SK-MEL-5 (cell line): ENCODE measurements at regions not wholly inside any gene's neighbourhood (a gene's known extent, or its start where the extent isn't known, plus 50 kb on each side); places are given as distances from the start of the nearest gene placed in this dataset.

ENCODE experiments used
- DNase-seq: peaks from one replicate; pipeline ENCODE4 v3.0.0-alpha.2; 2016; ENCODE audit warnings: low read depth, low spot score
- in situ Hi-C: cut with HindIII; loops from 2 replicates; pipeline ENCODE4 v1.10.0; 2016; ENCODE audit warnings: low sequenced_read_pairs, high pct_unique_total_duplicates, low pct_unique_long_range_greater_than_20kb

GRCh38 chr15:39491115-39491885 lies 89.6 kb upstream of the THBS1 start:
- in situ Hi-C loops: no loop called here
- DNase-seq: no peak

GRCh38 chr15:39491886-39492490 lies 88.9 kb upstream of the THBS1 start:
- DNase-seq: no peak
- in situ Hi-C loops: no loop called here

- in situ Hi-C loops: no loop called here
- no peak for DNase-seq
Measured at GRCh38 chr15:39493424-39494067, 87.3 kb upstream of the THBS1 start.

- in situ Hi-C loops: no loop called here
- no peak for DNase-seq
Measured at GRCh38 chr15:39494462-39494861, 86.4 kb upstream of the THBS1 start.

GRCh38 chr15:39495871-39496840 lies 84.7 kb upstream of the THBS1 start:
- in situ Hi-C loops: no loop called here
- no peak for DNase-seq

- in situ Hi-C loops: no loop called here
- DNase-seq: no peak
Measured at GRCh38 chr15:39497016-39497758, 83.7 kb upstream of the THBS1 start.

GRCh38 chr15:39497759-39498565 lies 82.9 kb upstream of the THBS1 start:
- in situ Hi-C loops: no loop called here
- DNase-seq: no peak

- no peak for DNase-seq
- in situ Hi-C loops: no loop called here
Measured at GRCh38 chr15:39498629-39499028, 82.2 kb upstream of the THBS1 start.

- DNase-seq: no peak
- in situ Hi-C loops: no loop called here
Measured at GRCh38 chr15:39499042-39499441, 81.8 kb upstream of the THBS1 start.

GRCh38 chr15:39499681-39500080 lies 81.2 kb upstream of the THBS1 start:
- in situ Hi-C loops: no loop called here

GRCh38 chr15:39501366-39502081 lies 79.4 kb upstream of the THBS1 start:
- in situ Hi-C loops: no loop called here
- no peak for DNase-seq

More at GRCh38 chr15:39499681-39500080, 81.2 kb upstream of the THBS1 start:
- DNase-seq: no peak

- DNase-seq: no peak
- in situ Hi-C loops: no loop called here
Measured at GRCh38 chr15:39502082-39502447, 78.8 kb upstream of the THBS1 start.

- in situ Hi-C loops: no loop called here
- DNase-seq: no peak
Measured at GRCh38 chr15:39502611-39503195, 78.2 kb upstream of the THBS1 start.

- in situ Hi-C loops: no loop called here
- no peak for DNase-seq
Measured at GRCh38 chr15:39503526-39503925, 77.4 kb upstream of the THBS1 start.

GRCh38 chr15:39504808-39505207 lies 76.1 kb upstream of the THBS1 start:
- in situ Hi-C loops: no loop called here
- DNase-seq: no peak

- peak; percentile 66 for DNase-seq
- in situ Hi-C loops: no loop called here
Measured at GRCh38 chr15:39506146-39506545, 74.7 kb upstream of the THBS1 start.
